Urothelium cell line (cell line): ENCODE measurements at regions not wholly inside any gene's neighbourhood (a gene's known extent, or its start where the extent isn't known, plus 50 kb on each side); places are given as distances from the start of the nearest gene placed in this dataset.
"Not testable (repeated sequence)": the region's sequence is repeated elsewhere in the genome, so short reads cannot be mapped to it uniquely, and the experiment has no call there.

ENCODE experiments used
- DNase-seq: peaks from one replicate; pipeline ENCODE4 v3.0.0; 2011; ENCODE audit warnings: low spot score, mixed read lengths
- FAIRE-seq: peaks from 2 replicates; lab custom pipeline; 2011; peaks lifted over from hg19 to GRCh38; lab: Jason Lieb, UNC

DNA sequence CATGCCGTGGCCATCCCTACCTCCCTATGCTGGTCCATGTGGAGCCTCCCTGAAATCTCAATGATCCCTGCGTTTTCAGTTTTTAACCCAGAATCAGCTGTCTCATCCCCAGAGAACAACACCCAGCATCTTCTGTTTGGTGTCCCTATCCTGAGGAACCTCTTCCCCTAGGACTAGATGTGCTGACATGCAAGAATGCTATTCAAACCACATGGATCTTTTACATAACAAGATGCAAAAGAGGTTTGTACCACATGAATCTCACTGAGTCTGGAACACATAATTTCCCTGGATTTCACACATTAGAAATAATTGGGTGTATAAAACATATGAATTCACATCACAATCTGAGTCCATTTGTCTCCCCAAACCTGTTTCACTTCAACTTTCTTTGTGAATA lies 174.6 kb upstream of the NECTIN3 start:
- FAIRE-seq = no peak
- DNase-seq = no peak

DNA sequence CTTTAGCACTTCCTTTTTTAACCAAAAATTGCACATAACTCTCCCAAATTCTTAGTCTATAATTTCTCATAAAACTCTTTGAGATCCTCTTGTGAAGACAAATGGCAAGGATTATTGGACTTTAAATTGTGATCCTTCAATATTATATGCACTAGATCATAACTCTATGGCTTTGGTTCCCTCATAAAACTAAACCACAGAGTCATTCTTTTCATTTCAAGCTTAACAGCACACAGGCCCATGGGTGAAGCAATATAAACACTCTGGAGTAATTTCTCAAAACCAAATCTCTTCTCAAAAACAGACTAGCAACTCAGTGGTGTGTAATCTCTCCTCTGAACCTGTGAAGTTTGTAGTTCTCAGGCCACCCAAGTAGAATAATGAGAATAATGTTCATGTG lies 171.0 kb upstream of the NECTIN3 start:
- no peak for FAIRE-seq
- DNase-seq = no peak

DNA sequence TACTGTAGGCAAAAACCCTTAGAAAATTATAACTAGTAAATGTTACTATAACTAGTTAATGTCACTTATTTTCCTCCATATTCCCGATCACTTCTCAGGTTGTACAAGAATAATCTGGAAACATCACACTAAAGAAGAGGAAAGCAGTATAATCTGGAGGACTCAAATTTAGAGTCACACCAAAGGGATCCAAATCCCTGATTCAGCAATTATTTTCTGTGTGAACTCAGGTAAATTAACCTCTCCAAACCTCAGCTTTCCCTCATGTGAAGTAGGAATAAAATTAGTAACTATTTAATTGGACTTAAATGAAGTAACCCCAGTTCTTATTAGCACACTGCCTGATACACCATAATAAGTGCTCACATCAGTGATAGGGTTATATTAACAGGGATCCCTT lies 170.1 kb upstream of the NECTIN3 start:
- no peak for DNase-seq
- FAIRE-seq = no peak

DNA sequence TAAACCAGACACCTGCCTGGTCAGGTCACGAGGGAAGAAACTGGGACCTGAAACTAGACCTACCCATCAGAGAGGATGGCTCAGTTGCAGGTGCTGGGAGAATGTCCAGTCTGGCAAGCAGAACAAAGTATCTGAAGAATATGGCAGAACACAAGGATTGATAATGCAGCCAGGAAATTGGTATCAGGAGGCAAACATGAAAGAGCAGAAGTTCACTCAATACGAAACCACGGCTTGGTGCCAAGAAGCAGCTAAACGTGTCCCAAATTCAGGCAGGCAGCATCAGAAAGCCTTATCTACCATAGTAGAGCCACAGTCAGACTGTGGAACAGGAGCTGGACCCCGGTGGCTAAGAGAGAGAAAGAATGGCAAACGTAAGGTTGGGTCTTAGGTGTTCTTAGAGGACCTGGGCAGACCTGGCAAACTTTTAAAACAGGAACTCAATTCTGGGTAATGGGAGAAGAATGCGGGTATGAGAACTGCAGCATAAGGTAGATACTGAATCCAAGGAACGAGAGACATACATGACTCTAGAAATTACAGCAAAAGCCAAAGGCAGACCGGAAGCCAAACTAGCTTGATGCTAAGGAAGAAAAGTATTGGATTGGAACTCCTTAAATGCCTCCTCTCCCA lies 169.0 kb upstream of the NECTIN3 start:
- no peak for FAIRE-seq

DNA sequence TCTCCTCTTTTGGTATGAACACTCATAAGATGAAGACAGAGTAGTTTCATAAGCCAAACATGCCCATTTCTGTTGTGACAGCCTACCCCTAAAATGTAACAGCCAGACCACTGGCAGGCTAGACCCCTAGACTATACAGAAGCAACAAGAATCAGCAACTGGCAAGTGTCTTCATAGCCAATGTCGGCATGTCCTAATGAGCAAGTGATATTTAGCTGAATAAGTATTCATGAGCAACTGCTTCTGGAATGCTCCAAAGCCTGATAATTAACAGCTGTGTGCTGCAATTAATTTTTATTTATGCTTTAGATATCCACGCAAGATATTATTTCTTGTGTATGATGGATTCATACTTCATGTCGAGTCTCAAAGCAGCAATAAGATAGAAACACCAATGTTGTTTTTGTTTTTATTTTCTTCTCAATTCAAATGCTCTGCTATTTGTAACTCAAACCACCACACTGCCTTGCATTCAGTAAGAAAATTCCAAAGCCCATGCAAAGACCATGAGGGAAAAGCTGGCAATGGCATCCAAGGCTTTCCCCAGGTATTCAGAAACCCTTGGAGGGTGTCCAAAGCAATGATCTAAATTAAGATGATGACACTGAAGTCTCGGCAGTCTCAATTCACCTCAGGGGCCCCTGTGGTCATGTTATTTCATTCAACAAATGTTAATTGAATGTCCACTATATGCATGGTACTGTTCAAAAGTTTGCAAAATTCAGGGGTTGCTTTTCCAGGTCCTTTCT lies 167.7 kb upstream of the NECTIN3 start:
- FAIRE-seq = no peak
- no peak for DNase-seq

More for the DNA sequence above, 169.0 kb upstream of the NECTIN3 start:
- DNase-seq = no peak

DNA sequence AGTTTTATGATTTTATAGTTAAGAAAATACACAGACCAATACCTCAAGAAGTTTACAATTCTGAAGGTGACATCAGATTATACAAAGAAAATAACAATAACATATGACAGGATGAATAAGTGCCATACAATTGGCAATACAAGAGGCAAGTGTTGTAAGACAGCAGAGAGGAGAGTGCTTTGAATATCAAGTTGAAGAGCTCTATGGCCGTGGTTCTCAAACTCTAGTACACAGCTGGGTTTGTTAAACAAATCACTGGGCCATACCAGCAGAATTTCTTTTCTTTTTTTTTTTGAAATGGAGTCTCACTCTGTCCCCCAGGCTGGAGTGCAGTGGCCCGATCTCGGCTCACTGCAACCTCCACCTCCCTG lies 167.1 kb upstream of the NECTIN3 start:
- DNase-seq (no peak), FAIRE-seq (no peak)

DNA sequence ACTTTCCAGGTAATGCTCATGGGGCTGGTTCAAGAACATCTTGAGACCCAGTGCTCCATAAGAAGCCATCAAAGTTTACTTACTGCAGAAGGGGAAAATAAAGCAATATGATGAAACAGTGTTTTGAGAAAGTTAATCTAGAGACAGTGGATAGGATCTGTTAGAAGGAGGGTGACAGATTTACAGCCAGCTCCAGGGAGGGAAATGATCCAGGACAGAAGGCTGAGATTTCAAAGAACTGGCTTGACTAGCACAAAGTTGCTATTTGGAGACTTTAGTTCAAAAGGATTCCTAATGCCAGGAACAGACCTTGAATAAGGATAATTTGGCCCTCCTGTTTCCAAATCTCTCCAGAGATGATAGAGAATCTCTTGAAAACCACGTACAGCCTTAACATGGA lies 166.5 kb upstream of the NECTIN3 start:
- DNase-seq (no peak), FAIRE-seq (no peak)

DNA sequence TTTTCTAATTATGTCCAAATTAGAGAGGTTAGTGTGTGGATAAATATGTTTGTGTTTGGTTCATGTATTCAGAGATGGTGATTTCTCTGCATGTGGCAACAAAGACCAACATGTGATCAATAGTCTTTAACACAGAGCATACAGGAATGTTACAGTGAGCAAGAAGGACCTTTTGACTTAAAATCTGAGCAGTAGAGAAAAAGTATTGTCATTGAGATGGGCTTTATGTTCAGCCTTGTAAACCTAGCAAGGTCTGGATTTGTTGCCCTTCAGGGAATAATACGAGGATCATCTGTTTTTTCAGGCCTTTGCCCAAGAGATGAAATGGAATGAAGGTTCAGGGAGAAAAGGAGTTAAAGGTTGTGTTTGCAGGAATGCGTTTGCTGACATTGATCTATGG lies 161.8 kb upstream of the NECTIN3 start:
- DNase-seq (no peak), FAIRE-seq (peak; percentile 27)

DNA sequence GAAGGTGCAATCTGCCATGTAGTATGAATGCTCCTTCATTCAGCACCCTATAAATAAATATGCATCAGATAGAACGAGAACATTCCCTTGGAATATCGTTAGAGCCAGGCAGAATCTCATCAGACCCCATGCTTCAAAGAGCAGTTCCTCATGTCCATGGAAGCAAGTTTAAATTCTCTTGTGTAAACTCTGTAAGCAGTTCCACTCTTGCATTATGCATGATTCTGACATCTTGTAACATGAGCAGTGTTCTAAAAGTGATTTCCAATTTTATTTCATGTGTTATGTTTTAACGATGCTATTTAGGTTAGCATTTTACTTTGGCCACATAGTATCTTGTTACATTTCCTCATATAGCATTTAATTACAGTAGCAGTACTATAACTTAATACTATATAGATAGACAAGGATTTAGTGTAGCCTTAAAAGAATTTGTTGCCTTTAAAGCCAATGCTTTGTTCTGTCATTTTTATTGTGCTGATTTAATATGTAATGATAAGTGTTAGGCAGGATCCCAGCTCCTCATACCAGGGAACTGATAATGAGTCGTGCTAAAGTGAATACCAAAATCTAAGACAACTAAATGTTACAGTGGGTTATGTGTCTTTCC lies 161.2 kb upstream of the NECTIN3 start:
- DNase-seq (no peak), FAIRE-seq (no peak)

DNA sequence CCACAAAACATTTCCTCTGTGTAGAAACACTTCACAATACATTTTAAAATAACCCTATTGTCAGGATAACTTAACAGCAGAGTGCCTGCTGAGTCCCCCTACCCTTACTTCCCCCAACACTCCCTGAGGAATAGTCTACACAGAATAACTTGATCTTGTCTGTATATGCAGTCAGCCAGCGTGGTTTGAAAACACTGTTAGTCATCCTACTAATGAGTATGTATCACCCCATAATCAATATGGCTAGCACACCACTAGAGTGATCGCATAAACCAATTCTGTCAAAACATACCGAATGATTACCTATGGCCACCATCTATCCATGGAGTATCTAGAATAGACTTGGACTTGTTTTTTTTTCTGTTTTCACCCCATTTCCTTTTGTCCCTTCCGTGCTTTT lies 152.7 kb upstream of the NECTIN3 start:
- FAIRE-seq = no peak
- DNase-seq = no peak

DNA sequence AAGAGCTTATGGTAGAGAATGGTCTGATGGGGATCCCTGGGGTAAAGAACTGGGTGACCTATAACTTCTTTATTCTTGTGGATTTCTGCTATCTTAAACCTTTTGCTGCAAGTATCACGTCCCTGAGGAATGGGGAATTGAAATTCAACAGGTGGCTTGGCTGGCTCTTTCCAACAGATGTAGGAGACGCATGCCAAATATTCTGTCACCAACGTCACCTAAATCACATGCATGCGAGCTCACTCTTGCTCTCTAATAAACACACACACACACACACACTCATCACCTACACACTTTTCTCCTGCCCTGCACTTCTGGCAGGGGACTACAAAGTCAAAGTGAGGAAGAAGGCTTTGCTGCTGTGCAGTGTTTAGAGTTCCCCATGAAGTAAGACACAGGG lies 145.8 kb upstream of the NECTIN3 start:
- no peak for FAIRE-seq
- no peak for DNase-seq

DNA sequence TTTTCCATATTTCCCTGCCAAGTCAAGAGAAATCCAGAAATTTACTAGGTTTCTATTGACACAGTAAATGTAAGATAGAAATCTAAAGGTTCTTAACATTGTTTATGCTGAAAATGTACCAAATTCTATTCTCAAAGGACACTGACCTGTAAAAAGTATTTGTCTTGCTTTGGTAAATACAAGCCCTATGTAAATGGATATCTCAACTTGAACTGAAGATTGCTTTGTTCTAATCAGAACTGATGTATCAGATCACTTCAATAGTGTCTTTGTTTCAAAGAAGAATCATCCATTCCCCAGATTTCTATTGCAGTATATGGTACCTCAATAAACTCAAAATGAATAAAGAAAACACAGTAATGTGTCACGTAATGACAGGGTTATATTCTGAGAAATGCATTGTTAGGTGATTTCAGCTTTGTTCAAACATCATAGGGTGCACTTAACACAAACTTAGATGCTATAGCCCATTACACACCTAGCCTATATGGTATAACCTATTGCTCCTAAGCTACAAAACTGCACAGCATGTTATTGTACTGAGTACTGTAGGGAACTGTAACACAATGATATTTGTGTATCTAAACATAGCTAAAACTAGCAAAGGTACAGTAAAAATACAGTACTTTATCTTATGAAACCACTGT lies 143.5 kb upstream of the NECTIN3 start:
- DNase-seq = no peak
- peak; percentile 91 for FAIRE-seq

DNA sequence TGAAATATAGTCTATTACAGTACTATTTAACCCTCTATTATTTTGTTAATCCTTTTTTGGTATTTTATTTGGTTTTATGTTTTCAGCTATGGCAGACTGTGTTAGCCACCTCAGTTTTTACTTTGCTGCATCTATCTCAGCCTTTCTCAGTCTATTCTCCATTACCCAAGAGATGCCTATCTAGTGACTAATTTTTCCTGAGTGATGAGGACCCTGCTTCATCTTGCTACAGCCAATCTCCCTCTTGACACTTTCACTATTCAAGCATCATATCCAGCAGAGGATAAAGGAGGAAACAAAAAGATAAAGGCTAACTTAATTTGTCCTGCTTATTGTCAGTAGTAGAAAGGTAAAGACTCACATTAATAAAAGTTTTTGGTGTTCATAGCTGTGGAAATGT lies 141.8 kb upstream of the NECTIN3 start:
- FAIRE-seq = no peak
- no peak for DNase-seq

DNA sequence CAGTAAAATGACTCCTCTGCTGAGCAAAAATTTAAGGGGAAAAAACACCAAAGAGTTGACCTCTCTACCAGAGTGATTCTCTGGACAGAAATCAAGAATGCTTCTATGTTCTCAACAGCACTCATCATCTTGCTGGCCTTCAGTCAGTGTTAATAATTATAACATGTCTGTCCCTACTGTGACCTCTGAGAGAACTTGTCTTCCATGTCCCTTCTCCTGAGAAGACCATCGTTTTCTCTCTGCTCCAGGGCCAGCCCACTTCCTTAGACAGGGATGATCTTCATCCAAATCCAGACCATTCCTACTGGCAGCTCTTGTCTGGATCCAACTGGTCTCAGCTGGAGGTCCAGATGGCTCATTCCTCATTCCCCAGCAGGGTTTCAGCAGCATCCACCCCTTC lies 139.0 kb upstream of the NECTIN3 start:
- FAIRE-seq (no peak), DNase-seq (no peak)

DNA sequence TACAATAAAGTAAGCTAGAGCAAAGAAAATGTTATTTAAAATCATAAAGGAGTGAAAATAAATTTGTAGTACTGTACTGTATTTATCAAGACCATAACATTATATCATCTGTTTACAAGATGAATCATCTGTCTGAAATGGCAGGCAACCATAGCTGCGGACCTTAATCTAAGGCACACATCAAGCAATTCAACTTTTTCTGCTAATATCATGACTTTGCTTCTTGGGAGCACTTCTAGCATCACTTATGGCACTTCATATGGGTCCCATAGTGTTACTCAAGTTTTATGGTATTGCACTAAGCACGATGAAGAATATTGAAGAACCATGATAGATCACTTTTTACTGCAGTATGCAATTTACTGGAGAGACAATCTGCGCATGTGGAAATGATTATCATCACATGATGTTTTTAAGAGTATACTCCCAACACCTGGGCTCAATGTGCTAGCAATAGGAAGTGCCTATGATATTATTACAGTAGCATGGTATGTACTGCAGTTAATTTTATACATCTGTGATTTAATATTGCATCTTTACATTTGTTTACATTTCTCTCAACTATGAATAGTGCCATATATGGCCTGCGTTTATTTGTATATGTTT lies 137.7 kb upstream of the NECTIN3 start:
- FAIRE-seq (no peak), DNase-seq (no peak)

DNA sequence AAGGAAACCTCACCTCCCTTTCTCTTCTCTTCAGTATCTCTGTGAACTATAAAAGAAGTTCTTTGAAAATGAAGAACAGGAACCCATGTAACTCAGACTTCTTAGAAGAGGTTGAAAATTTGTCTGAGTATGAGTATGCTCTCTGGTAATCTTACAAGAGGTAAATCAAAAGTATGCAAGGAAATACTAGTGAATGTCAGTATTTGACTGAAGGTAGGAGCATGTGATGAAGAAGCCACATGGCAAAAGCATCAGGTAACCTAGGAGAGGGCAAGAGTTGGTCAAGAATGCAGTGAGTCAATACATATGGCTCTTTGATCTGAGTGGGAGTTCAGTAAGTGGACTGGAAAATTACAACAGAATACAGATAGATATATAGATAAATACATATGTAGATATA lies 133.0 kb upstream of the NECTIN3 start:
- DNase-seq (no peak), FAIRE-seq (no peak)

DNA sequence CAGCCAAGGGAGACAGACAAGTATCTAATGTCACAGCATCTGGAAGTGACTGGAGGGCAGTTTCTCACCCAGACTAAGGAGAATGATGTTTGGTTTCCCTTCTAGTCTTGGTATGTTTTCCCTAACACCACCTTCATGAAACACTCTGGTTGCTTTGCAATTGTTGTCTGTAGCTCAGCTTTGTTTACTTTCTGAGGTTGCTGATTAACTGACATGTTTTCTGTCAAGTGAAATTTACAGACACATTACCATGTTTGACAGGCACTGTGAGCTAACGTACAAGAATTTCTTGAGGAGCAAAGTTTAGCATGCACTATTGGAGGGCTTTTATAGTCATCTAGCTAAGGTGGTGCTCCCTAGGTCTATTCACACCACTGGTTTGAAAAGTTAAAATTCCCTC lies 131.6 kb upstream of the NECTIN3 start:
- FAIRE-seq = peak; percentile 44

DNA sequence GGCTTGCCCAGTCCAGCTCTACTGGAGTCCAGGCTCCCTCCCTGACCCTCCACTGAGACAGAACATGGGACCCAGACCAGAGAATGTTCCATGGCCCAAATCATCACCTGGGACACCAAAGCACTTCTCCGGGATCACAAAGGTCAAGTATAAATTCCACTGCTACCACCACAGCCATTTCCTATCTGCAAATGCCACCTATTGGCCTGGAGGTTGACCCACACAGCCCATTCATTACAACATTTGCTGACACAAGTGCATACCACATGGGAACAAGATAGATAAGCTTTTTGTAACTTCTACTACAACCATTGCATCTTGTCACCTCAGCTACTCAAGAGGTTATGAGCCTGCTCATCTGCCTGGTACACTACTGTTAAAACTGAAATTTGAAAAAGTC lies 126.8 kb upstream of the NECTIN3 start:
- DNase-seq (no peak), FAIRE-seq (peak; percentile 69)

More for the DNA sequence above, 131.6 kb upstream of the NECTIN3 start:
- no peak for DNase-seq

DNA sequence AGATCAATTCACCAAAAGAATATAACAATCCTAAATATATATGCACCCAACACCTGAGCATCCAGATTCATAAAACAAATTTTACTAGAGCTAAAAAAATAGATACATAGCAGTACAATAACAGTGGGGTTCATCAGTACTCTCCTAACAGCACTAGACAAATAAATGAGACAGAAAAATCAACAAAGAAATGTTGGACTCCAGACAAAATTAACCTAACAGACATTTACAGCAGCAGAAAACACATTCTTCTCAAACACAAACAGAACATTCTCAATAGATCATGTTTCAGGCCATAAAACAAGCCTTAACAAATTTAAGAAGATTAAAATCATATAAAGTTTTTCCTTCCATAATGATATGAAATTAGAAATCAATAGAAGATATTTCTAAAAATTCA lies 124.8 kb upstream of the NECTIN3 start:
- FAIRE-seq = no peak

DNA sequence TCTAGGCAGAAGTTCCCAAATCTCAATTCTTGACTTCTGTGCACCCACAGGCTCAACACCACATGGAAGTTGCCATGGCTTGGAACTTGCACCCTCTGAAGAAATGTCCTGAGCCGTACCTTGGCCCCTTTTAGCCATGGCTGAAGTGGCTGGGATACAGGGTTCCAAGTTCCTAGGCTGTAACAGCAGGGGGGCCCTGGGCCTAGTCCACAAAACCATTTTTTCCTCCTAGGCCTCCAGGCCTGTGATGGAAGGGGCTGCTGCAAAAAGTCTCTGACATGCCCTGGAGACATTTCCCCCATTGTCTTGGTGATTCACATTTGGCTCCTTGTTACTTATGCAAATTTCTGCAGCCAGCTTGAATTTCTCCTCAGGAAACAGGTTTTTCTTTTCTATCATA lies 122.4 kb upstream of the NECTIN3 start:
- not testable (repeated sequence) for FAIRE-seq, DNase-seq

More for the DNA sequence above, 124.8 kb upstream of the NECTIN3 start:
- DNase-seq = no peak

DNA sequence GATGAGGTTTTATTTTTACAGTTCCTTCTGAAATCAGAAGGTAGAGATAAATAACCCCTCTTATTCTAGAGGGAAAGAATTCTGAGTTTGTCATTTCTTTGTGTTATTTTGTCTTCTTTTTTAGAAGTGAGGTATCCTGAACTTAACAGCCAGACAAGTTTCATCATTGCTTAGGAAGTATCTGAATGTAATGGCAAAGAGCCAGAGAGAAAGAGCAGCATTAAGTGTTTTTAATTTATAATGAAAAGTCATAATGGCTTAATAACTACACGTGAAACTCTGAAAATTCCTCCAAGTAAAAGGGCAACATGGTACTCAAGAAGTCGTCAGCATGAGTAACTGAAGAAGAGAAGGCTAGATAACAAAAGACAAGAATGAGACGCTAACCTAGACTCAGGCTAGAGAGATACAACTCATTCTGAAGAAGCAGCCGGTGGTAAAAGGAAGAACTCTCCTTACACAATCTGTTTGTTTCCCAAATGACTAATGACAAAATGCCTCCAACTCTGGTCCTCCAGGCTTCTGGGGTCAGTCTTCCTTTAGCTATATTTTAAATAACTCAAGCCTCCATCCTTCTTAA lies 116.2 kb upstream of the NECTIN3 start:
- FAIRE-seq (no peak), DNase-seq (no peak)
